WTC11 (cell line): ENCODE measurements at regions not wholly inside any gene's neighbourhood (a gene's known extent, or its start where the extent isn't known, plus 50 kb on each side); places are given as distances from the start of the nearest gene placed in this dataset.

Source experiments
- ATAC-seq: fragments of 200-7000 bp; cut with Tn5 transposase; 2 replicates; pipeline ENCODE4 v1.10.0; 2021; ENCODE audit warnings: mild to moderate bottlenecking, moderate library complexity
- CTCF ChIA-PET: fragments of 300-600 bp; sonication (Branson Sonifier 250); formaldehyde crosslinking; loops from one replicate; lab custom pipeline; 2021; ENCODE audit warnings: antibody characterized with exemption; lab: Charles Lee
- POLR2A ChIA-PET: fragments of 350-600 bp; sonication (Branson Sonifier 250); formaldehyde crosslinking; loops from one replicate; lab custom pipeline; 2021; ENCODE audit warnings: antibody characterized with exemption; lab: Charles Lee
- DNase-seq: peaks from one replicate; pipeline ENCODE4 v3.0.0; 2021; ENCODE audit warnings: low spot score
- H3K27ac Mint-ChIP-seq: 2 replicates; pipeline ENCODE4 v1.8.0; 2021; ENCODE audit warnings: mixed read lengths
- H3K27me3 Mint-ChIP-seq: 2 replicates; pipeline ENCODE4 v1.8.0; 2021; ENCODE audit warnings: low read depth, mild to moderate bottlenecking, moderate library complexity, mixed read lengths
- H3K36me3 Mint-ChIP-seq: 2 replicates; pipeline ENCODE4 v1.8.0; 2021; ENCODE audit warnings: mixed read lengths
- H3K4me1 Mint-ChIP-seq: 2 replicates; pipeline ENCODE4 v1.8.0; 2022; ENCODE audit warnings: mixed read lengths
- H3K4me3 Mint-ChIP-seq: 2 replicates; pipeline ENCODE4 v1.8.0; 2021; ENCODE audit warnings: mild to moderate bottlenecking, moderate library complexity, mixed read lengths
- H3K9me3 Mint-ChIP-seq: 2 replicates; pipeline ENCODE4 v1.8.0; 2021; ENCODE audit warnings: mixed read lengths
- EMX1 ChIP-seq: fragments of 250-450 bp; sonication (Bioruptor Pico); IDR thresholded peaks from 2 replicates; pipeline ENCODE4 v1.8.0; 2021; ENCODE audit warnings: mild to moderate bottlenecking
- ESRRA ChIP-seq: sonication (generic); formaldehyde crosslinking; IDR thresholded peaks from 2 replicates; pipeline ENCODE4 v1.8.1; 2022; ENCODE audit warnings: mild to moderate bottlenecking, missing genetic modification reagents, borderline replicate concordance
- FOXK1 ChIP-seq: sonication (generic); formaldehyde crosslinking; IDR thresholded peaks from 2 replicates; pipeline ENCODE4 v1.8.0; 2022; ENCODE audit warnings: mild to moderate bottlenecking, moderate library complexity, missing genetic modification reagents
- FOXP1 ChIP-seq: sonication (generic); formaldehyde crosslinking; IDR thresholded peaks from 2 replicates; pipeline ENCODE4 v1.8.0; 2022; ENCODE audit warnings: missing genetic modification reagents, mild to moderate bottlenecking, moderate library complexity, borderline replicate concordance
- KAT7 ChIP-seq: sonication (generic); formaldehyde crosslinking; IDR thresholded peaks from 2 replicates; pipeline ENCODE4 v1.8.1; 2023; ENCODE audit warnings: missing genetic modification reagents, mild to moderate bottlenecking, borderline replicate concordance
- MYBL2 ChIP-seq: sonication (generic); formaldehyde crosslinking; IDR thresholded peaks from 2 replicates; pipeline ENCODE4 v1.8.1; 2023; ENCODE audit warnings: mild to moderate bottlenecking, moderate library complexity, missing genetic modification reagents
- NFYB ChIP-seq: sonication (generic); formaldehyde crosslinking; conservative IDR thresholded peaks from 2 replicates; pipeline ENCODE4 v1.8.0; 2022; ENCODE audit warnings: low read depth, missing genetic modification reagents
- NR3C1 ChIP-seq: sonication (generic); formaldehyde crosslinking; conservative IDR thresholded peaks from 2 replicates; pipeline ENCODE4 v1.8.1; 2023; ENCODE audit warnings: low read depth, mild to moderate bottlenecking, missing genetic modification reagents
- OVOL2 ChIP-seq: fragments of 250-450 bp; sonication (Bioruptor Pico); IDR thresholded peaks from 2 replicates; pipeline ENCODE4 v1.9.0; 2021; ENCODE audit warnings: mild to moderate bottlenecking, borderline replicate concordance
- RELA ChIP-seq: sonication (generic); formaldehyde crosslinking; IDR thresholded peaks from 2 replicates; pipeline ENCODE4 v1.8.1; 2022; ENCODE audit warnings: missing genetic modification reagents, mild to moderate bottlenecking, borderline replicate concordance
- SMAD4 ChIP-seq: sonication (generic); formaldehyde crosslinking; IDR thresholded peaks from 2 replicates; pipeline ENCODE4 v1.8.0; 2022; ENCODE audit warnings: mild to moderate bottlenecking, missing genetic modification reagents
- ZNF138 ChIP-seq: sonication (generic); formaldehyde crosslinking; conservative IDR thresholded peaks from 2 replicates; pipeline ENCODE4 v1.8.1; 2022; ENCODE audit warnings: mild to moderate bottlenecking, moderate library complexity, missing genetic modification reagents
- ZNF263 ChIP-seq: sonication (generic); formaldehyde crosslinking; IDR thresholded peaks from 2 replicates; pipeline ENCODE4 v1.8.1; 2022; ENCODE audit warnings: low read depth, mild to moderate bottlenecking, moderate library complexity, missing genetic modification reagents
- ZNF416 ChIP-seq: fragments of 250-450 bp; sonication (Bioruptor Pico); IDR thresholded peaks from 2 replicates; pipeline ENCODE4 v1.9.0; 2021; ENCODE audit warnings: mild to moderate bottlenecking, inconsistent platforms
- ZNF423 ChIP-seq: fragments of 250-450 bp; sonication (Bioruptor Pico); IDR thresholded peaks from 2 replicates; pipeline ENCODE4 v2.1.2; 2022; ENCODE audit warnings: mild to moderate bottlenecking, moderate library complexity
- ZNF671 ChIP-seq: fragments of 250-450 bp; sonication (Bioruptor Pico); IDR thresholded peaks from 2 replicates; pipeline ENCODE4 v1.8.0; 2021; ENCODE audit warnings: mild to moderate bottlenecking
- TF ChIP-seq, protein P1 (sequence below): fragments of 250-450 bp; sonication (Bioruptor Pico); IDR thresholded peaks from 2 replicates; pipeline ENCODE4 v1.9.0; 2021; ENCODE audit warnings: mild to moderate bottlenecking
- TF ChIP-seq, protein P2 (sequence below): sonication (generic); formaldehyde crosslinking; IDR thresholded peaks from 2 replicates; pipeline ENCODE4 v1.8.1; 2023; ENCODE audit warnings: mild to moderate bottlenecking, missing genetic modification reagents, moderate library complexity
- TF ChIP-seq, protein P3 (sequence below): sonication (generic); formaldehyde crosslinking; IDR thresholded peaks from 2 replicates; pipeline ENCODE4 v1.8.1; 2022; ENCODE audit warnings: low read depth, missing genetic modification reagents, borderline replicate concordance
- TF ChIP-seq, protein P4 (sequence below): sonication (generic); formaldehyde crosslinking; IDR thresholded peaks from 2 replicates; pipeline ENCODE4 v1.8.1; 2023; ENCODE audit warnings: mild to moderate bottlenecking, missing genetic modification reagents, moderate library complexity
- TF ChIP-seq, protein P5 (sequence below): sonication (generic); formaldehyde crosslinking; IDR thresholded peaks from 2 replicates; pipeline ENCODE4 v1.8.1; 2022; ENCODE audit warnings: missing genetic modification reagents, borderline replicate concordance
- TF ChIP-seq, protein P6 (sequence below): fragments of 250-450 bp; sonication (Bioruptor Pico); IDR thresholded peaks from 2 replicates; pipeline ENCODE4 v1.9.0; 2021; ENCODE audit warnings: moderate library complexity, mild to moderate bottlenecking, inconsistent platforms, borderline replicate concordance
- TF ChIP-seq, protein P7 (sequence below): sonication (generic); formaldehyde crosslinking; IDR thresholded peaks from 2 replicates; pipeline ENCODE4 v1.8.1; 2023; ENCODE audit warnings: mild to moderate bottlenecking, missing genetic modification reagents, borderline replicate concordance

DNA sequence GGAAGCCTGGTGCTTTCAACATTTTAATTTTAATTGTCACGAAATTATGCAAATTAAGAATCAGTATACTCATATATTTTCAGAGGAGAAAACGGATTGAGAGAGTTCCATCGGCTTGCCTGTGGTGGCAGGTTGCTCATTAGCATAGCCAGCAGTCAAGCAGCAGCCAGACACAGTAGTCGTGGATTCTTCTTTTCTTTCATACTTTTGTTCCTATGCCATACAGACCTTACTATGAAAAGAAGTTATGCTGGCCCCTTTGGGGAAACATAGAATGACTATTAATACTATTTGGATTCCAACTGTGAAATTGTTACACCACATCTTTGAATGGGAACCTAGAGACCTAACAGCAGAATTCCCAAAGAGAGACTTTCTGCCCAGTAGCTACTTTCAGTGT, 617.7 kb upstream of the CA10 start:
- CTCF ChIA-PET = no interaction called here
- POLR2A ChIA-PET = no interaction called here
- peaks cover 63% of the 10 kb centered on the region for H3K9me3 Mint-ChIP-seq
- no peak overlapping the region for H3K27ac Mint-ChIP-seq
- ATAC-seq (no peak), DNase-seq (no peak)
- H3K27me3 Mint-ChIP-seq = peaks cover 46% of the 10 kb centered on the region
- peaks cover 23% of the 10 kb centered on the region for H3K36me3 Mint-ChIP-seq
- no peaks in the 10 kb centered on the region for H3K4me1 Mint-ChIP-seq
- H3K4me3 Mint-ChIP-seq = no peak overlapping the region
- TF ChIP-seq, protein P1, sequence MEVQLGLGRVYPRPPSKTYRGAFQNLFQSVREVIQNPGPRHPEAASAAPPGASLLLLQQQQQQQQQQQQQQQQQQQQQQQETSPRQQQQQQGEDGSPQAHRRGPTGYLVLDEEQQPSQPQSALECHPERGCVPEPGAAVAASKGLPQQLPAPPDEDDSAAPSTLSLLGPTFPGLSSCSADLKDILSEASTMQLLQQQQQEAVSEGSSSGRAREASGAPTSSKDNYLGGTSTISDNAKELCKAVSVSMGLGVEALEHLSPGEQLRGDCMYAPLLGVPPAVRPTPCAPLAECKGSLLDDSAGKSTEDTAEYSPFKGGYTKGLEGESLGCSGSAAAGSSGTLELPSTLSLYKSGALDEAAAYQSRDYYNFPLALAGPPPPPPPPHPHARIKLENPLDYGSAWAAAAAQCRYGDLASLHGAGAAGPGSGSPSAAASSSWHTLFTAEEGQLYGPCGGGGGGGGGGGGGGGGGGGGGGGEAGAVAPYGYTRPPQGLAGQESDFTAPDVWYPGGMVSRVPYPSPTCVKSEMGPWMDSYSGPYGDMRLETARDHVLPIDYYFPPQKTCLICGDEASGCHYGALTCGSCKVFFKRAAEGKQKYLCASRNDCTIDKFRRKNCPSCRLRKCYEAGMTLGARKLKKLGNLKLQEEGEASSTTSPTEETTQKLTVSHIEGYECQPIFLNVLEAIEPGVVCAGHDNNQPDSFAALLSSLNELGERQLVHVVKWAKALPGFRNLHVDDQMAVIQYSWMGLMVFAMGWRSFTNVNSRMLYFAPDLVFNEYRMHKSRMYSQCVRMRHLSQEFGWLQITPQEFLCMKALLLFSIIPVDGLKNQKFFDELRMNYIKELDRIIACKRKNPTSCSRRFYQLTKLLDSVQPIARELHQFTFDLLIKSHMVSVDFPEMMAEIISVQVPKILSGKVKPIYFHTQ (CRISPR knock-in tag) = no peak
- TF ChIP-seq FOXP1 (CRISPR knock-in tag) (no peak), ZNF138 (CRISPR knock-in tag) (no peak), ZNF416 (CRISPR knock-in tag) (no peak), OVOL2 (CRISPR knock-in tag) (no peak), FOXK1 (CRISPR knock-in tag) (no peak), ZNF263 (CRISPR knock-in tag) (no peak)
- TF ChIP-seq, protein P2, sequence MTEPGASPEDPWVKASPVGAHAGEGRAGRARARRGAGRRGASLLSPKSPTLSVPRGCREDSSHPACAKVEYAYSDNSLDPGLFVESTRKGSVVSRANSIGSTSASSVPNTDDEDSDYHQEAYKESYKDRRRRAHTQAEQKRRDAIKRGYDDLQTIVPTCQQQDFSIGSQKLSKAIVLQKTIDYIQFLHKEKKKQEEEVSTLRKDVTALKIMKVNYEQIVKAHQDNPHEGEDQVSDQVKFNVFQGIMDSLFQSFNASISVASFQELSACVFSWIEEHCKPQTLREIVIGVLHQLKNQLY = no peak
- TF ChIP-seq, protein P3, sequence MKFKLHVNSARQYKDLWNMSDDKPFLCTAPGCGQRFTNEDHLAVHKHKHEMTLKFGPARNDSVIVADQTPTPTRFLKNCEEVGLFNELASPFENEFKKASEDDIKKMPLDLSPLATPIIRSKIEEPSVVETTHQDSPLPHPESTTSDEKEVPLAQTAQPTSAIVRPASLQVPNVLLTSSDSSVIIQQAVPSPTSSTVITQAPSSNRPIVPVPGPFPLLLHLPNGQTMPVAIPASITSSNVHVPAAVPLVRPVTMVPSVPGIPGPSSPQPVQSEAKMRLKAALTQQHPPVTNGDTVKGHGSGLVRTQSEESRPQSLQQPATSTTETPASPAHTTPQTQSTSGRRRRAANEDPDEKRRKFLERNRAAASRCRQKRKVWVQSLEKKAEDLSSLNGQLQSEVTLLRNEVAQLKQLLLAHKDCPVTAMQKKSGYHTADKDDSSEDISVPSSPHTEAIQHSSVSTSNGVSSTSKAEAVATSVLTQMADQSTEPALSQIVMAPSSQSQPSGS = no peak

DNA sequence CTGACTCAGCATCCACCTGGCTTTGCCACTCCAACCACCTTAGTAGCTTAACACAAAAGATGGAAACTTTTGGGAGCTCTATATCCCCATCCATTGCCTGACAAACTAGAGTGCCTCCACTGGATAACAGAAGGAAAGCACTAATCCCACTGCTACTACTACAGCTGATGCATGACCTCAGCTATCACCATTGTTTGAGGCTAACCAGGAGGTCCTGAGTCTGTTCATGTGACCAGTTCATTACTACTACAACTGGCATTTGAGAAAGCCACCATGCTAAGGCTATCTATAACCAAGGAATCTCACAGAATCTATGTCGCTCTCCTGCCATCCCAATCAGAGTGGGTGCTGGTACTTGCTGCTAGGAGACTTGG, 604.3 kb upstream of the CA10 start:
- no peak overlapping the region for H3K4me3 Mint-ChIP-seq
- H3K4me1 Mint-ChIP-seq = no peaks in the 10 kb centered on the region
- POLR2A ChIA-PET = no interaction called here
- peaks cover 5% of the 10 kb centered on the region for H3K27me3 Mint-ChIP-seq
- H3K36me3 Mint-ChIP-seq = peaks cover 40% of the 10 kb centered on the region
- no peak overlapping the region for H3K27ac Mint-ChIP-seq
- DNase-seq (no peak), ATAC-seq (no peak)
- H3K9me3 Mint-ChIP-seq = peaks cover 69% of the 10 kb centered on the region
- CTCF ChIA-PET = no interaction called here
- TF ChIP-seq, protein P2 = no peak
- TF ChIP-seq SMAD4 (CRISPR knock-in tag) = no peak
- no peak for TF ChIP-seq ZNF671 (CRISPR knock-in tag)
- no peak for TF ChIP-seq KAT7 (CRISPR knock-in tag)
- no peak for TF ChIP-seq NR3C1 (CRISPR knock-in tag)
- TF ChIP-seq, protein P4, sequence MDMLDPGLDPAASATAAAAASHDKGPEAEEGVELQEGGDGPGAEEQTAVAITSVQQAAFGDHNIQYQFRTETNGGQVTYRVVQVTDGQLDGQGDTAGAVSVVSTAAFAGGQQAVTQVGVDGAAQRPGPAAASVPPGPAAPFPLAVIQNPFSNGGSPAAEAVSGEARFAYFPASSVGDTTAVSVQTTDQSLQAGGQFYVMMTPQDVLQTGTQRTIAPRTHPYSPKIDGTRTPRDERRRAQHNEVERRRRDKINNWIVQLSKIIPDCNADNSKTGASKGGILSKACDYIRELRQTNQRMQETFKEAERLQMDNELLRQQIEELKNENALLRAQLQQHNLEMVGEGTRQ (CRISPR knock-in tag) = no peak
- TF ChIP-seq RELA (CRISPR knock-in tag) = no peak
- TF ChIP-seq OVOL2 (CRISPR knock-in tag) = no peak
- TF ChIP-seq ESRRA (CRISPR knock-in tag) = no peak
- TF ChIP-seq, protein P5, sequence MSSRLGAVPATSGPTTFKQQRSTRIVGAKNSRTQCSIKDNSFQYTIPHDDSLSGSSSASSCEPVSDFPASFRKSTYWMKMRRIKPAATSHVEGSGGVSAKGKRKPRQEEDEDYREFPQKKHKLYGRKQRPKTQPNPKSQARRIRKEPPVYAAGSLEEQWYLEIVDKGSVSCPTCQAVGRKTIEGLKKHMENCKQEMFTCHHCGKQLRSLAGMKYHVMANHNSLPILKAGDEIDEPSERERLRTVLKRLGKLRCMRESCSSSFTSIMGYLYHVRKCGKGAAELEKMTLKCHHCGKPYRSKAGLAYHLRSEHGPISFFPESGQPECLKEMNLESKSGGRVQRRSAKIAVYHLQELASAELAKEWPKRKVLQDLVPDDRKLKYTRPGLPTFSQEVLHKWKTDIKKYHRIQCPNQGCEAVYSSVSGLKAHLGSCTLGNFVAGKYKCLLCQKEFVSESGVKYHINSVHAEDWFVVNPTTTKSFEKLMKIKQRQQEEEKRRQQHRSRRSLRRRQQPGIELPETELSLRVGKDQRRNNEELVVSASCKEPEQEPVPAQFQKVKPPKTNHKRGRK = no peak
- TF ChIP-seq ZNF263 (CRISPR knock-in tag) = no peak
- TF ChIP-seq ZNF423 (CRISPR knock-in tag) = no peak
- no peak for TF ChIP-seq NFYB (CRISPR knock-in tag)
- TF ChIP-seq, protein P6, sequence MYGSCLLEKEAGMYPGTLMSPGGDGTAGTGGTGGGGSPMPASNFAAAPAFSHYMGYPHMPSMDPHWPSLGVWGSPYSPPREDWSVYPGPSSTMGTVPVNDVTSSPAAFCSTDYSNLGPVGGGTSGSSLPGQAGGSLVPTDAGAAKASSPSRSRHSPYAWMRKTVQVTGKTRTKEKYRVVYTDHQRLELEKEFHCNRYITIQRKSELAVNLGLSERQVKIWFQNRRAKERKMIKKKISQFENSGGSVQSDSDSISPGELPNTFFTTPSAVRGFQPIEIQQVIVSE (CRISPR knock-in tag) = no peak
- no peak for TF ChIP-seq MYBL2 (CRISPR knock-in tag)
- TF ChIP-seq, protein P7, sequence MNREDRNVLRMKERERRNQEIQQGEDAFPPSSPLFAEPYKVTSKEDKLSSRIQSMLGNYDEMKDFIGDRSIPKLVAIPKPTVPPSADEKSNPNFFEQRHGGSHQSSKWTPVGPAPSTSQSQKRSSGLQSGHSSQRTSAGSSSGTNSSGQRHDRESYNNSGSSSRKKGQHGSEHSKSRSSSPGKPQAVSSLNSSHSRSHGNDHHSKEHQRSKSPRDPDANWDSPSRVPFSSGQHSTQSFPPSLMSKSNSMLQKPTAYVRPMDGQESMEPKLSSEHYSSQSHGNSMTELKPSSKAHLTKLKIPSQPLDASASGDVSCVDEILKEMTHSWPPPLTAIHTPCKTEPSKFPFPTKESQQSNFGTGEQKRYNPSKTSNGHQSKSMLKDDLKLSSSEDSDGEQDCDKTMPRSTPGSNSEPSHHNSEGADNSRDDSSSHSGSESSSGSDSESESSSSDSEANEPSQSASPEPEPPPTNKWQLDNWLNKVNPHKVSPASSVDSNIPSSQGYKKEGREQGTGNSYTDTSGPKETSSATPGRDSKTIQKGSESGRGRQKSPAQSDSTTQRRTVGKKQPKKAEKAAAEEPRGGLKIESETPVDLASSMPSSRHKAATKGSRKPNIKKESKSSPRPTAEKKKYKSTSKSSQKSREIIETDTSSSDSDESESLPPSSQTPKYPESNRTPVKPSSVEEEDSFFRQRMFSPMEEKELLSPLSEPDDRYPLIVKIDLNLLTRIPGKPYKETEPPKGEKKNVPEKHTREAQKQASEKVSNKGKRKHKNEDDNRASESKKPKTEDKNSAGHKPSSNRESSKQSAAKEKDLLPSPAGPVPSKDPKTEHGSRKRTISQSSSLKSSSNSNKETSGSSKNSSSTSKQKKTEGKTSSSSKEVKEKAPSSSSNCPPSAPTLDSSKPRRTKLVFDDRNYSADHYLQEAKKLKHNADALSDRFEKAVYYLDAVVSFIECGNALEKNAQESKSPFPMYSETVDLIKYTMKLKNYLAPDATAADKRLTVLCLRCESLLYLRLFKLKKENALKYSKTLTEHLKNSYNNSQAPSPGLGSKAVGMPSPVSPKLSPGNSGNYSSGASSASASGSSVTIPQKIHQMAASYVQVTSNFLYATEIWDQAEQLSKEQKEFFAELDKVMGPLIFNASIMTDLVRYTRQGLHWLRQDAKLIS (CRISPR knock-in tag) = no peak
- no peak for TF ChIP-seq EMX1 (CRISPR knock-in tag)
